Neural cell (in vitro differentiated cells): ENCODE measurements at regions not wholly inside any gene's neighbourhood (a gene's known extent, or its start where the extent isn't known, plus 50 kb on each side); places are given as distances from the start of the nearest gene placed in this dataset.

Source experiments
- CTCF ChIP-seq: fragments of 450-650 bp; IDR thresholded peaks from 2 replicates; pipeline ENCODE4 v1.5.1; 2014; ENCODE audit warnings: antibody characterized with exemption, mild to moderate bottlenecking, moderate library complexity; ENCODE audit not compliant: poor library complexity, severe bottlenecking
- EP300 ChIP-seq: fragments of 450-650 bp; conservative IDR thresholded peaks from 2 replicates; pipeline ENCODE4 v1.6.1; 2014; ENCODE audit warnings: antibody characterized with exemption, mild to moderate bottlenecking, moderate library complexity; ENCODE audit not compliant: poor library complexity, severe bottlenecking
- EZH2 ChIP-seq: fragments of 200-600, 300-800 bp; shearing (Covaris generic), sonication (generic); IDR thresholded peaks from 2 replicates; pipeline ENCODE4 v1.6.1; 2014; ENCODE audit warnings: antibody characterized with exemption, low read length, borderline replicate concordance, mild to moderate bottlenecking; ENCODE audit not compliant: insufficient read depth, poor library complexity, severe bottlenecking
- MXI1 ChIP-seq: fragments of 450-650 bp; conservative IDR thresholded peaks from 2 replicates; pipeline ENCODE4 v1.6.1; 2014; ENCODE audit warnings: antibody characterized with exemption, mild to moderate bottlenecking; ENCODE audit not compliant: poor library complexity, severe bottlenecking
- POLR2AphosphoS5 ChIP-seq: IDR thresholded peaks from 2 replicates; pipeline ENCODE4 v1.6.1; 2012
- RAD21 ChIP-seq: fragments of 450-650 bp; conservative IDR thresholded peaks from 2 replicates; pipeline ENCODE4 v1.6.1; 2014; ENCODE audit warnings: antibody characterized with exemption, mild to moderate bottlenecking, moderate library complexity
- REST ChIP-seq: IDR thresholded peaks from 2 replicates; pipeline ENCODE4 v1.6.1; 2012; ENCODE audit warnings: borderline replicate concordance
- SMC3 ChIP-seq: fragments of 450-650 bp; conservative IDR thresholded peaks from 2 replicates; pipeline ENCODE4 v1.6.1; 2014; ENCODE audit warnings: antibody characterized with exemption, mild to moderate bottlenecking, moderate library complexity; ENCODE audit not compliant: poor library complexity
- TAF1 ChIP-seq: IDR thresholded peaks from 2 replicates; pipeline ENCODE4 v1.6.1; 2012; ENCODE audit warnings: low read depth

- TF ChIP-seq RAD21 (no peak), CTCF (no peak), POLR2AphosphoS5 (no peak), SMC3 (no peak), EP300 (no peak), MXI1 (no peak), TAF1 (no peak), EZH2 (no peak), REST (no peak)
These were observed 149.4 kb upstream of the ZC3H12A start for GRCh38 chr1:37325010-37325409.
